ENCODE measurements at regions not wholly inside any gene's neighbourhood (a gene's known extent, or its start where the extent isn't known, plus 50 kb on each side); places are given as distances from the start of the nearest gene placed in this dataset.

GRCh38 chr3:25339225-25339624 is 88.8 kb upstream of the RARB start:
- TF ChIP-seq POLR2A (IDR thresholded peaks at IDR 0.05) (no peak), CTCF (IDR thresholded peaks at IDR 0.05) (no peak)
